Heart right ventricle (tissue), 16 donors: ENCODE measurements at regions not wholly inside any gene's neighbourhood (a gene's known extent, or its start where the extent isn't known, plus 50 kb on each side); places are given as distances from the start of the nearest gene placed in this dataset.

Experiments
- ATAC-seq, 8 donors: fragments of 200-7000 bp; cut with Tn5 transposase; one replicate each; pipeline ENCODE4 v1.9.1; 2020; ENCODE audit warnings: mild to moderate bottlenecking in 8 of 8, moderate library complexity in 8 of 8, moderate number of reproducible peaks in 1 of 8
- DNase-seq, 2 donors: peaks; one replicate each; pipeline ENCODE4 v3.0.0-alpha.2; 2020
- H3K27ac ChIP-seq, 10 donors: fragments of 200-600 bp; sonication (generic) in 2 of 10; one replicate each; pipeline versions ENCODE4 v1.5.0 to v1.8.0; 2020 to 2022; ENCODE audit warnings: mild to moderate bottlenecking in 3 of 10
- H3K27me3 ChIP-seq, 7 donors: fragments of 200-600 bp; one replicate each; pipeline ENCODE4 v1.8.0; 2021 to 2022; ENCODE audit warnings: mild to moderate bottlenecking in 2 of 7
- H3K36me3 ChIP-seq, 9 donors: fragments of 200-600 bp; sonication (generic) in 1 of 9; one replicate each; pipeline versions ENCODE4 v1.5.0 to v1.8.0; 2020 to 2022; ENCODE audit warnings: mild to moderate bottlenecking in 2 of 9
- H3K4me1 ChIP-seq, 9 donors: fragments of 200-600 bp; sonication (generic) in 1 of 9; one replicate each; pipeline versions ENCODE4 v1.5.0 to v1.8.0; 2020 to 2022; ENCODE audit warnings: mild to moderate bottlenecking in 4 of 9
- H3K4me3 ChIP-seq, 10 donors: fragments of 200-600 bp; sonication (generic) in 2 of 10; one replicate each; pipeline versions ENCODE4 v1.5.0 to v1.8.0; 2020 to 2022; ENCODE audit warnings: mild to moderate bottlenecking in 7 of 10, moderate library complexity in 2 of 10
- H3K9me3 ChIP-seq, 11 donors: fragments of 200-600 bp in 10 of 11; sonication (generic) in 2 of 11; one replicate each; pipeline versions ENCODE4 v1.5.0 to v1.8.0; 2013 to 2022; ENCODE audit warnings: mild to moderate bottlenecking in 2 of 11, control low read depth in 1 of 11, moderate library complexity in 1 of 11
- CTCF ChIP-seq, 9 donors: fragments of 200-600 bp; sonication (generic) in 2 of 9; IDR thresholded peaks; one replicate each; pipeline versions ENCODE4 v1.5.0 to v1.8.0; 2021 to 2022; ENCODE audit warnings: antibody characterized with exemption in 9 of 9, mild to moderate bottlenecking in 5 of 9, moderate library complexity in 1 of 9
- WGBS, 2 donors: extraction: QIAGEN DNeasy Blood & Tissue Kit; methylation state at CpG; one replicate each; pipeline ENCODE4 v1.1.7; 2013; ENCODE audit warnings: inconsistent platforms in 1 of 2; 5-methylcytosine and 5-hydroxymethylcytosine counted together
- intact Hi-C, 10 donors: fragments of 100-400 bp; cut with DNase I; formaldehyde crosslinking; loops; one replicate each; pipeline versions ENCODE4 v1.11.1 to v1.14.2; 2022
- donor health status: Arrhythmogenic right ventricular cardiomyopathy.
- donor health status: ischemic (EF 13 %, LVEDD 7.1; RV severe dilation, severe dysfunction).
- donor health status: healthy with polysubstance abuse.
- donor health status: DM: no; HTN: yes; CAD: no.
- donor health status: DM: no; HTN: no; CAD: no.
- donor health status: ischemic (EF 25% LVEDD 6.9; RV normal size, moderate dysfunction).
- donor health status: ischemic (EF 25% LVEDD 5.7; RV mildly dilated, moderate dysfunction).
- donor health status: healthy.
- donor health status: DM: yes; HTN: yes; CAD: no.
- donor health status: Ischemic cardiomyopathy.
- donor health status: ischemic (EF 35%, LVEDD 5.7; RV mildly dilated, moderate dysfunction).
- donor health status: nonischemic (EF 11% LVEDD 7.7; RV severe dilation, severe dysfunction).
- donor health status: DM: yes; HTN: yes; CAD: no.
- donor health status: PGD.
- donor health status: ischemic (EF 29% LVEDD 5.4; RV normal size, mild dysfunction).
- donor health status: nonischemic (EF 23%, LVEDD 6.1; RV moderate dilation, normal function).

GRCh38 chr18:55981712-55982475 is 393.9 kb upstream of the TCF4 start:
- Histone ChIP-seq H3K9me3 (peaks cover 0 to 18% (median 6%) of the 10 kb centered on the region in 11 donors), H3K27me3 (no peaks in the 10 kb centered on the region), H3K27ac (peak overlapping the region in 7 of 10 donors; percentile 3 to 83 (median 78)), H3K36me3 (no peaks in the 10 kb centered on the region), H3K4me3 (peak overlapping the region in 1 of 10 donors; percentile 7), H3K4me1 (peaks cover 0 to 18% (median 9%) of the 10 kb centered on the region in 9 donors)
- no peak for TF ChIP-seq CTCF (IDR thresholded peaks at IDR 0.05)
- WGBS, 2 donors: 72 to 83% methylated on average over 6 of the region's 6 CpGs
- DNase-seq (no peak), ATAC-seq (no peak)
- intact Hi-C loops: loop anchor here in 3 of 10 donors (5.0 to 10.0 kb wide), 6 partner anchors 100 to 747 kb away; no protein-coding TSS in a partner anchor

- ATAC-seq (no peak), DNase-seq (no peak)
- no peak overlapping the region for H3K27ac ChIP-seq
- intact Hi-C loops: loop anchor here in 1 of 10 donors (10.0 kb wide), 1 partner anchor 380 kb away; no protein-coding TSS in a partner anchor
- no peaks in the 10 kb centered on the region for H3K36me3 ChIP-seq
- H3K9me3 ChIP-seq: peaks cover 0 to 16% (median 0%) of the 10 kb centered on the region in 11 donors
- TF ChIP-seq CTCF (IDR thresholded peaks at IDR 0.05): no peak
- H3K4me1 ChIP-seq: no peaks in the 10 kb centered on the region
- 87 to 89% methylated on average over 3 of the region's 3 CpGs for WGBS, 2 donors
- no peaks in the 10 kb centered on the region for H3K27me3 ChIP-seq
- no peak overlapping the region for H3K4me3 ChIP-seq
Measured at GRCh38 chr18:55974521-55974920, 386.5 kb upstream of the TCF4 start.

GRCh38 chr18:55968550-55968949 is 380.6 kb upstream of the TCF4 start:
- ATAC-seq: no peak
- intact Hi-C loops: no loop called here
- 93 to 94% methylated on average over 3 of the region's 3 CpGs for WGBS, 2 donors

GRCh38 chr18:55967019-55967418 is 379.0 kb upstream of the TCF4 start:
- ATAC-seq (no peak), DNase-seq (no peak)
- Histone ChIP-seq H3K9me3 (no peaks in the 10 kb centered on the region), H3K27ac (no peak overlapping the region), H3K36me3 (no peaks in the 10 kb centered on the region), H3K4me3 (no peak overlapping the region), H3K4me1 (no peaks in the 10 kb centered on the region), H3K27me3 (no peaks in the 10 kb centered on the region)
- no peak for TF ChIP-seq CTCF (IDR thresholded peaks at IDR 0.05)
- WGBS, 2 donors: 95% methylated on average over 3 of the region's 3 CpGs
- intact Hi-C loops: no loop called here

More at GRCh38 chr18:55968550-55968949, 380.6 kb upstream of the TCF4 start:
- no peak for DNase-seq
- Histone ChIP-seq H3K9me3 (no peaks in the 10 kb centered on the region), H3K27me3 (no peaks in the 10 kb centered on the region), H3K27ac (no peak overlapping the region), H3K4me1 (no peaks in the 10 kb centered on the region), H3K36me3 (no peaks in the 10 kb centered on the region), H3K4me3 (no peak overlapping the region)
- no peak for TF ChIP-seq CTCF (IDR thresholded peaks at IDR 0.05)
